ENCODE measurements at regions not wholly inside any gene's neighbourhood (a gene's known extent, or its start where the extent isn't known, plus 50 kb on each side); places are given as distances from the start of the nearest gene placed in this dataset.
"Not testable (repeated sequence)": the region's sequence is repeated elsewhere in the genome, so short reads cannot be mapped to it uniquely, and the experiment has no call there.

GRCh38 chr5:166713295-166713694 lies 1578.2 kb upstream of the WWC1 start:
- no peak for DNase-seq

DNA sequence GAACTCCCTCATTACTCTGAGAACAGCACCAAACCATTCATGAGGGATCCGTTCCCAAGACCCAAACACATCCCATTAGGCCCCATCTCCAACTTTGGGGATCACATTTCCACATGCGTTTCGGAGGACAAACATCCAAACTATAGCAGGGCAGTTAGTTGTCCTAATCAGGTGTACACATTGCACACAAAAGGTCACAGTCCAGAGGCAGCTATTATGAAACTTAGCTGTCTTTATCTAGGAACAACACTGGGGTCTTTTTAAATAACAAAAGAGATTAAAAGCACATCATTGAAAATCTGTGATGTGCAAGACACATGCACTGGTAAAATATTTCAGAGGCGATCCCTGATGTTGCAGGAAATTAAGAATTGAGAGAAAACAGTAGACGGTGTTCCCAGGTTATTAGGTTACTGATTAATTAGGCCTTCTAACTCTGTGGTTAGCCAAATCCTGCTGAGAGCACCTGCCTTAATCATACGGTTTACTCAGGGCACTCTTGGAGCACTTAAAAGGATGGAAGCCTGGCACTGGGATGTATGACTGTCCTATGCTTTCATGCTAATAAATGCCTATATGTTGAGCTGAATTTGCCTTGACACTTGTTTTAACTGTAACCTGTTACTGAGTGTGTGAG lies 1574.5 kb upstream of the WWC1 start:
- no peak for DNase-seq

DNA sequence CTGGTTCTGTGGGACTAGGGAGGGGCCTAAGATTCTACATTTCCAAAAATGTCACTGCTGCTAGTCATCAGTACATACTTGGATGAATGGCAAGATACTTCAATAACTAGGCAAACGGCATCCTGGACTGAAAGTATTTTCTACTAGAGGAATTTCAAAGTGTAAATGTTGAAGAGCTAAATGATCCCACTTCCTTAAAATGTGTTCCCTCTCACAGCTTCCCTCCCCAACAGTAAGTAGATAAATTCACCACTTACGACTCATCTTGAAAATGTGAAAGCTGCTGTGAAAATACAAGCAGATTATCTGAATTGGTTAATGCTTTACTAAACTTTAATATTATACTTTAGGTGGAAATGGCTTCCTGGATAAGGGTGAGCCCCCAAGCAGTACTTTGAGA lies 1571.5 kb upstream of the WWC1 start:
- DNase-seq, result no peak

DNA sequence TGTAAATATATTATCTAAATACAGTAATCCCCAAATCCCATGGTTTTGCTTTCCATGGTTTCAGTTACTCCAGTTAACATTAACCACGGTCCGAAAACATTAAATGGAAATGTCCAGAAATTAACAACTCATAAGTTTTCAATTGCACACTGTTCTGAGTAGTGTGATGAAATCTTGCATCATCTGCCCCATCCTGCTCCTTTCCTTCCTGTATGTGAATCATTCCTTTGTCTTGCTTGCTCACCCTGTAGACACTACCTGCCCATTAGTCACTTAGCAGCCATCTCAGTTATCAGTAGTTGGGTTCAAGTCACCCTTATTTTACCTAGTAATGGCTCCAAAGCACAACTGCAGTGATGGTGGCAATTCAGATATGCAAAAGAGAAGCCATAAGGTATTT lies 1568.5 kb upstream of the WWC1 start:
- DNase-seq, result no peak

- DNase-seq, result no peak
Observed at GRCh38 chr5:166724284-166724683, 1567.2 kb upstream of the WWC1 start.

GRCh38 chr5:166725593-166725992 lies 1565.9 kb upstream of the WWC1 start:
- no peak for DNase-seq

- DNase-seq, result no peak
Observed at GRCh38 chr5:166726406-166726805, 1565.0 kb upstream of the WWC1 start.

- not testable (repeated sequence) for DNase-seq
Observed at GRCh38 chr5:166742951-166743350, 1548.5 kb upstream of the WWC1 start.

- no peak for DNase-seq
Observed at GRCh38 chr5:166746506-166746905, 1544.9 kb upstream of the WWC1 start.

DNA sequence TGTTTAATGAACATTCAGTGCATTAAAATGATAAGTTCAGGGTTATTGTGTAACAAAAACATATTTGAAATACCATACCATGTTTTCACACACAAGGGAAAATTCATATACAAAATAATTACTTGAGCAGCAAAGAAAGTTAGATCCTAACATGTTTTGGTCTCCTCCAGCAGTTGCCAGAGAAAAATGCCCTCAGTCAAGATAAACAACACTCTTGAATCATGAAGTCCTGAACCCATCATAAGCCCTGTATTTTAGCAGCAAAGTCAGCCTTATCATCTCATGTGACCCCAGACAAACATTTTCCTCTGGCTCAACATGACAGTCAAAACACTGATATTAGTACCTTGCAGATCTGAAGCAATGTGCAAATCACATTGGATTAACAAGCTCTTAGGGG lies 1541.1 kb upstream of the WWC1 start:
- DNase-seq, result no peak

GRCh38 chr5:166758151-166758550 lies 1533.3 kb upstream of the WWC1 start:
- DNase-seq, result no peak

DNA sequence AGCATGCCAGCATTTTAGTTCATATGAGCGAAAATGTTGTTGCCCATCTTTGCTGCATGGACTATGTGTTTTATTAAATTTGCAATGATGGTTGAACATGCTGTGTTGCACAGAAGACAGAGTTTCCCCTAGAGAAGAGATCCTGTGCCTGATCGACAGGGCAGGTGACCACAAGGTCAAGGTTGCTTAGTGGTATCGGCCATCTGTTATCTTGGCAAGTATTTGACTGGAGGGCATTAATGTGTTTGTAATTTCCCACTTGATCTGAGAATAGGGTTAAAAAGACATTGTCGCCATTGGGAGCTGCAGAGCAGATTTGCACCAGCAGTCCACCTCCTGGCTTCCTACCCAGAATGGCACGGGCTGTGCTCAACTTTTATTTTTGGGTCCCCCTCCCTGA lies 1523.6 kb upstream of the WWC1 start:
- no peak for DNase-seq

GRCh38 chr5:166768536-166768935 lies 1522.9 kb upstream of the WWC1 start:
- no peak for DNase-seq

GRCh38 chr5:166772770-166773169 lies 1518.7 kb upstream of the WWC1 start:
- DNase-seq, result no peak

DNA sequence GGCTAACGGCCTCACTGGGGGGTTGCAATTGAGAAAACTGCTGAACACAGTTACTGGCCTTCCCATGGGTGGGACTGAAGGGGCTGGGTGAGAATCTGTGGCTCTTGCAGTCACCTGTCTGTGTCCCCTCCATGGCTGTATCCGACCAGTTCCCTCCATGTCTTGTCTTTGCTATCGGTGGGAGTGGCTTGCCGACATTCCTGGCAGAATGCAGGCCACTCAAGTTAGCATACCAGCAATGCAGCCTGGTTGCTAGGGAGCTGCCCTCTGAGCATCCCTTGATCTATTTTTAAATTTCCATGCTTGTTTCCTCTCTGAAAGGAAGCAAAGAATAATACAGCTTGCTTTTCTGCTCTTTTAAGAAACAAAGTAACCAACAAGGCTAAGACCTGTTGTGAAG lies 1509.7 kb upstream of the WWC1 start:
- DNase-seq, result no peak

GRCh38 chr5:166784545-166785078 lies 1506.8 kb upstream of the WWC1 start:
- DNase-seq, result no peak

GRCh38 chr5:166786178-166786577 lies 1505.3 kb upstream of the WWC1 start:
- DNase-seq, result no peak

DNA sequence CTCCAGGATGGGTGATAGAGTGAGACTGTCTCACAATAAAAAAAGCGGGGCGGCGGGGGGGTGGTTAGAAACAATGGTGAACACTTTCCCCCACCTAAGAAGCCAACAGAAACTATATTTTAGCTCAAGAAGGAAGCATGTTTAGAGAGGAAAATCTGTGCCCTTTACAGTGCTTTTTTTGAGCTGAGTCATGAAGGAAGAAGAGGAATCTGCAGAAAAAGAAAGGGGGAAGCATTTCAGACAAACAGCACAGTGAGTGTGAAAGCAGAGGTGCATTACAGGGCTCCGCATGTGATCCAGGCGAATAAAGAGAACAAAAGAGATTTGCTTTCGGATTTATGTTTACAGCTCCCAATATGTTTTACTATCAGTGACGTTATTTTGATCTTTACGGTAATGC lies 1504.6 kb upstream of the WWC1 start:
- DNase-seq, result no peak

DNA sequence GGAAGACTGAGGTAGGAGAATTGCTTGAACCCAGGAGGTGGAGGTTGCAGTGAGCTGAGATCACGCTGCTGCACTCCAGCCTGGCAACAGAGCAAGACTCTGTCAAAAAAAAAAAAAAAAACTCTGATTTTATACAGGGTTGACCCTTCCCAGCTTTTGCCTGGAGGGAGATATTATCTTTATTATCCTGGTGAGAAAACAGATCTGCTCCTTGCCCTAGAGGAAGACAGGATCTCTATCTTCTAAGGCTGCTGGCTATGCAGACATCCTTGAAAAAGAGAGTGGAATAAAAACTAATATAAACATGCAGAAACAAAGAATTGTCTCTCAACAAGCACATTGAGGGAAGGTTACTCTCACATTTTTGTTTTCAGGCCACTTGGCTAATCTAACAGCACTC lies 1503.4 kb upstream of the WWC1 start:
- DNase-seq, result no peak

- DNase-seq, result no peak
Observed at GRCh38 chr5:166795756-166796155, 1495.7 kb upstream of the WWC1 start.

DNA sequence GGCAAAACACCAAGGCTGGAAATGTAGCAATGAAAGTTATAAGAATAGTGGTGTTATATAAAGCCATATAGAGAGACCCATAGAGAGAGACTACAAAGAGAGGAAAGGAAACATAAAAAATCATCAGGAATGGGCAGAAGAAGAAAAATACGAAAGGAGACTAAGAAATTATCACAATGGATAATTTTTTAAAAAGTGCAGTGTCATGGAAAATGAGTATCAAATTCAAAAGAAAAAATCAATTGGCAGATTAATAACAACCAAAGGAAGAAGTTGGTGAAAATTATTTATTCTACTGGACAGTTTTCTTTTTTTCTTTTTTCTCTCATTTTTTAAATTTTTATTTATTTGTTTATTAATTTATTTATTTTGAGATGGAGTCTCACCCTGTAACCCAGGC lies 1488.4 kb upstream of the WWC1 start:
- DNase-seq, result no peak

- DNase-seq, result not testable (repeated sequence)
Observed at GRCh38 chr5:166804223-166804622, 1487.2 kb upstream of the WWC1 start.

GRCh38 chr5:166804693-166805092 lies 1486.8 kb upstream of the WWC1 start:
- not testable (repeated sequence) for DNase-seq

GRCh38 chr5:166810093-166810658 lies 1481.3 kb upstream of the WWC1 start:
- DNase-seq, result not testable (repeated sequence)

- DNase-seq, result no peak
Observed at GRCh38 chr5:166810721-166811120, 1480.7 kb upstream of the WWC1 start.
